ENCODE measurements at regions not wholly inside any gene's neighbourhood (a gene's known extent, or its start where the extent isn't known, plus 50 kb on each side); places are given as distances from the start of the nearest gene placed in this dataset.

- no peak overlapping the region for H3K9ac ChIP-seq (ENCODE audit: insufficient read depth in 1 of 2, low read depth in 2 of 2, low read length in 2 of 2)
- H2AFZ ChIP-seq (ENCODE audit: low read depth, low read length): no peak overlapping the region
- H3K79me2 ChIP-seq (ENCODE audit: control insufficient read depth, insufficient read depth, low read length): no peaks in the 10 kb centered on the region
- no TSS peak for BruUV-seq (replicated peaks)
- in situ Hi-C loops (cut with MboI) (no loop called here), intact Hi-C loops (cut with micrococcal nuclease) (no loop called here)
- no peaks in the 10 kb centered on the region for H3K27me3 ChIP-seq (ENCODE audit: control insufficient read depth in 2 of 2, insufficient read depth in 2 of 2, low read length in 2 of 2)
- ATAC-seq: no peak
- CTCF ChIA-PET (ENCODE audit: low intra/inter-chr PET ratio): no interaction called here
- 0% methylated on average over 3 of the region's 3 CpGs for WGBS (ENCODE audit: insufficient coverage, low coverage, missing lambda C conversion rate)
- H3K36me3 ChIP-seq (ENCODE audit: control insufficient read depth, insufficient read depth, low read length): no peaks in the 10 kb centered on the region
- H3K27ac ChIP-seq (ENCODE audit: extremely low read depth, low read depth, low read length): no peak overlapping the region
- no peaks in the 10 kb centered on the region for H4K20me1 ChIP-seq (replicated peaks; ENCODE audit: control insufficient read depth, insufficient read depth, low read length)
- H3K4me1 ChIP-seq (replicated peaks in 1 of 2; ENCODE audit: control insufficient read depth in 2 of 2, insufficient read depth in 2 of 2, low read length in 2 of 2): no peaks in the 10 kb centered on the region
- no peaks in the 10 kb centered on the region for H3K9me1 ChIP-seq (ENCODE audit: control insufficient read depth, insufficient read depth, low read length)
- no peaks in the 10 kb centered on the region for H3K9me3 ChIP-seq (replicated peaks; ENCODE audit: control insufficient read depth, insufficient read depth, low read depth, low read length)
- POLR2A ChIA-PET: no interaction called here
- no peak overlapping the region for H3K4me2 ChIP-seq (ENCODE audit: insufficient read depth, low read length)
- H3K4me3 ChIP-seq: no peak overlapping the region
- DNase-seq (ENCODE audit: extremely low read depth in 1 of 4, low spot score in 3 of 4): no peak
- FAIRE-seq: no peak
- no peak for TF ChIP-seq CHD2 (IDR thresholded peaks at IDR 0.05; ENCODE audit: low read depth, low read length)
- TF ChIP-seq CHAMP1 (IDR thresholded peaks at IDR 0.05): no peak
- TF ChIP-seq CBFA2T2 (conservative IDR thresholded peaks at IDR 0.05): no peak
- TF ChIP-seq TFAM (CRISPR knock-in tag; conservative IDR thresholded peaks at IDR 0.05): no peak
- TF ChIP-seq ZNF785 (CRISPR knock-in tag; IDR thresholded peaks at IDR 0.05): no peak
- TF ChIP-seq ZNF224 (CRISPR knock-in tag; IDR thresholded peaks at IDR 0.05): no peak
- no peak for TF ChIP-seq HOXB6 (CRISPR knock-in tag; IDR thresholded peaks at IDR 0.05; ENCODE audit: borderline replicate concordance)
- no peak for TF ChIP-seq ZNF277 (CRISPR knock-in tag; IDR thresholded peaks at IDR 0.05; ENCODE audit: borderline replicate concordance)
- TF ChIP-seq ELF4 (CRISPR knock-in tag; IDR thresholded peaks at IDR 0.05): no peak
- no peak for TF ChIP-seq ZBED1 (IDR thresholded peaks at IDR 0.05)
- TF ChIP-seq CEBPB (tag; IDR thresholded peaks at IDR 0.05): no peak
- TF ChIP-seq NFXL1 (CRISPR knock-in tag; IDR thresholded peaks at IDR 0.05): no peak
- TF ChIP-seq BRCA1 (IDR thresholded peaks at IDR 0.05): no peak
- no peak for TF ChIP-seq BRCA1 (CRISPR knock-in tag; IDR thresholded peaks at IDR 0.05)
Observed at GRCh38 chr15:100809587-100809986, 70.0 kb upstream of the ALDH1A3 start.

Data from K562 (cell line).